ENCODE measurements at regions not wholly inside any gene's neighbourhood (a gene's known extent, or its start where the extent isn't known, plus 50 kb on each side); places are given as distances from the start of the nearest gene placed in this dataset.

- H3K27ac ChIP-seq (ENCODE audit: low read depth in 1 of 2, low read length in 2 of 2) = no peak overlapping the region
- H3K27me3 ChIP-seq (ENCODE audit: control insufficient read depth in 2 of 2, insufficient read depth in 2 of 2, low read length in 2 of 2) = no peaks in the 10 kb centered on the region
- Mint-ChIP-seq H3K27ac (peak overlapping the region in 1 of 7 donors; percentile 4), H3K36me3 (no peaks in the 10 kb centered on the region), H3K4me3 (no peak overlapping the region), H3K27me3 (ENCODE audit: low read depth in 3 of 3) (no peaks in the 10 kb centered on the region), H3K9me3 (peaks cover 0 to 4% (median 2%) of the 10 kb centered on the region in 7 donors), H3K4me1 (no peaks in the 10 kb centered on the region)
- H3K9me3 ChIP-seq (replicated peaks in 1 of 2; ENCODE audit: control insufficient read depth in 1 of 2, insufficient read depth in 1 of 2, low read length in 2 of 2) = no peaks in the 10 kb centered on the region
- H3K9ac ChIP-seq (ENCODE audit: insufficient read depth, low read length, poor library complexity, severe bottlenecking) = no peak overlapping the region
- H4K20me1 ChIP-seq (ENCODE audit: insufficient read depth, low read length) = no peaks in the 10 kb centered on the region
- intact Hi-C loops (cut with micrococcal nuclease) = no loop called here
- H3K4me3 ChIP-seq (replicated peaks in 1 of 3; ENCODE audit: low read depth in 2 of 3, low read length in 3 of 3) = no peak overlapping the region
- 86% methylated on average over 10 of the region's 10 CpGs for WGBS (ENCODE audit: insufficient coverage)
- no peak for DNase-seq
- H3K79me2 ChIP-seq (ENCODE audit: insufficient read depth, low read length) = no peaks in the 10 kb centered on the region
- no peak overlapping the region for H3K4me2 ChIP-seq (replicated peaks; ENCODE audit: extremely low read depth, low read length, poor library complexity, severe bottlenecking)
- no peaks in the 10 kb centered on the region for H3K36me3 ChIP-seq (replicated peaks in 1 of 2; ENCODE audit: control insufficient read depth in 1 of 2, insufficient read depth in 2 of 2, low read length in 2 of 2)
- no peaks in the 10 kb centered on the region for H3K4me1 ChIP-seq (ENCODE audit: control insufficient read depth in 1 of 2, insufficient read depth in 2 of 2, low read length in 2 of 2)
- TF ChIP-seq CTCF (IDR thresholded peaks at IDR 0.05) = no peak
- no peak overlapping the region for H2AFZ ChIP-seq (ENCODE audit: insufficient read depth, low read depth, low read length, poor library complexity, severe bottlenecking)
These were observed 140.5 kb upstream of the CST7 start for GRCh38 chr20:24808616-24809015.

- DNase-seq = no peak
- Histone ChIP-seq H3K9ac (ENCODE audit: insufficient read depth, low read length, poor library complexity, severe bottlenecking) (no peak overlapping the region), H3K36me3 (replicated peaks in 1 of 2; ENCODE audit: control insufficient read depth in 1 of 2, insufficient read depth in 2 of 2, low read length in 2 of 2) (no peaks in the 10 kb centered on the region), H3K9me3 (replicated peaks in 1 of 2; ENCODE audit: control insufficient read depth in 1 of 2, insufficient read depth in 1 of 2, low read length in 2 of 2) (no peaks in the 10 kb centered on the region), H4K20me1 (ENCODE audit: insufficient read depth, low read length) (no peaks in the 10 kb centered on the region), H2AFZ (ENCODE audit: insufficient read depth, low read depth, low read length, poor library complexity, severe bottlenecking) (no peak overlapping the region), H3K4me3 (replicated peaks in 1 of 3; ENCODE audit: low read depth in 2 of 3, low read length in 3 of 3) (no peak overlapping the region), H3K27ac (ENCODE audit: low read depth in 1 of 2, low read length in 2 of 2) (no peak overlapping the region), H3K4me2 (replicated peaks; ENCODE audit: extremely low read depth, low read length, poor library complexity, severe bottlenecking) (no peak overlapping the region), H3K79me2 (ENCODE audit: insufficient read depth, low read length) (no peaks in the 10 kb centered on the region), H3K4me1 (ENCODE audit: control insufficient read depth in 1 of 2, insufficient read depth in 2 of 2, low read length in 2 of 2) (no peaks in the 10 kb centered on the region), H3K27me3 (ENCODE audit: control insufficient read depth in 2 of 2, insufficient read depth in 2 of 2, low read length in 2 of 2) (no peaks in the 10 kb centered on the region)
- WGBS (ENCODE audit: insufficient coverage) = 88% methylated on average over 9 of the region's 12 CpGs
- peaks cover 0 to 4% (median 2%) of the 10 kb centered on the region in 7 donors for H3K9me3 Mint-ChIP-seq
- TF ChIP-seq CTCF (IDR thresholded peaks at IDR 0.05) = no peak
- H3K36me3 Mint-ChIP-seq = no peaks in the 10 kb centered on the region
- H3K4me3 Mint-ChIP-seq = no peak overlapping the region
- no peak overlapping the region for H3K27ac Mint-ChIP-seq
- intact Hi-C loops (cut with micrococcal nuclease) = no loop called here
- H3K4me1 Mint-ChIP-seq = no peaks in the 10 kb centered on the region
- no peaks in the 10 kb centered on the region for H3K27me3 Mint-ChIP-seq (ENCODE audit: low read depth in 3 of 3)
These were observed 139.5 kb upstream of the CST7 start for GRCh38 chr20:24809606-24810005.

Measured in CD14-positive monocyte (primary cell).